GM12878 (cell line): ENCODE measurements at regions not wholly inside any gene's neighbourhood (a gene's known extent, or its start where the extent isn't known, plus 50 kb on each side); places are given as distances from the start of the nearest gene placed in this dataset.

Source experiments
- BCL3 ChIP-seq: IDR thresholded peaks from 2 replicates; pipeline ENCODE4 v1.6.1; 2011; ENCODE audit warnings: borderline replicate concordance, low read depth, mild to moderate bottlenecking, moderate library complexity, low read length; ENCODE audit not compliant: insufficient read depth, poor library complexity, severe bottlenecking
- CHD2 ChIP-seq: IDR thresholded peaks from 2 replicates; pipeline ENCODE4 v1.6.1; 2011; ENCODE audit warnings: low read depth, low read length, improper control_type of control experiment, borderline replicate concordance
- CREB1 ChIP-seq: IDR thresholded peaks from 2 replicates; pipeline ENCODE4 v1.6.1; 2012; ENCODE audit warnings: low read depth, mild to moderate bottlenecking, inconsistent platforms
- CREM ChIP-seq: IDR thresholded peaks from 2 replicates; pipeline ENCODE4 v1.6.1; 2014; ENCODE audit warnings: antibody characterized with exemption, low read depth
- E2F8 ChIP-seq: fragments of 450-650 bp; IDR thresholded peaks from 2 replicates; pipeline ENCODE4 v1.6.1; 2018; ENCODE audit warnings: mild to moderate bottlenecking, low read depth, moderate library complexity; ENCODE audit not compliant: partially characterized antibody
- EED ChIP-seq: sonication (generic); IDR thresholded peaks from 2 replicates; pipeline ENCODE4 v1.6.1; 2016; ENCODE audit warnings: antibody characterized with exemption, low read depth
- GATAD2B ChIP-seq: fragments of 450-650 bp; conservative IDR thresholded peaks from 2 replicates; pipeline ENCODE4 v1.6.1; 2017; ENCODE audit warnings: low read depth, mild to moderate bottlenecking, moderate library complexity
- HCFC1 ChIP-seq: fragments of 150-350 bp; IDR thresholded peaks from 2 replicates; pipeline ENCODE4 v1.6.1; 2014; ENCODE audit warnings: low read length
- IKZF2 ChIP-seq, 2 experiments: fragments of 450-650 bp; IDR thresholded peaks; 2 replicates each; pipeline ENCODE4 v1.6.1; 2017; ENCODE audit warnings: mild to moderate bottlenecking in 2 of 2, moderate library complexity in 2 of 2
- MEF2A ChIP-seq: IDR thresholded peaks from 2 replicates; pipeline ENCODE4 v1.6.1; 2011; ENCODE audit warnings: low read depth, mild to moderate bottlenecking, low read length, moderate library complexity; ENCODE audit not compliant: insufficient read depth
- MXI1 ChIP-seq: fragments of 150-350 bp; IDR thresholded peaks from 2 replicates; pipeline ENCODE4 v1.6.1; 2011; ENCODE audit warnings: low read depth, mild to moderate bottlenecking, inconsistent platforms, low read length, improper control_type of control experiment
- MYB ChIP-seq: fragments of 150-350 bp; IDR thresholded peaks from 2 replicates; pipeline ENCODE4 v1.6.1; 2014; ENCODE audit warnings: mild to moderate bottlenecking, low read depth, low read length, borderline replicate concordance
- POLR2A ChIP-seq: IDR thresholded peaks from 2 replicates; pipeline ENCODE4 v1.6.1; 2011; ENCODE audit warnings: low read depth, mild to moderate bottlenecking, low read length
- POLR2AphosphoS5 ChIP-seq: IDR thresholded peaks from 2 replicates; pipeline ENCODE4 v1.6.1; 2011; ENCODE audit warnings: mild to moderate bottlenecking, low read length, inconsistent platforms
- RBBP5 ChIP-seq: fragments of 200-600 bp; sonication (generic); conservative IDR thresholded peaks from 2 replicates; pipeline ENCODE4 v1.6.1; 2016
- SIX5 ChIP-seq: IDR thresholded peaks from 2 replicates; pipeline ENCODE4 v1.6.1; 2011; ENCODE audit warnings: mild to moderate bottlenecking, low read depth, low read length, moderate library complexity; ENCODE audit not compliant: severe bottlenecking
- SMAD5 ChIP-seq: IDR thresholded peaks from 2 replicates; pipeline ENCODE4 v1.6.1; 2016; ENCODE audit warnings: antibody characterized with exemption, low read depth
- SPI1 ChIP-seq: IDR thresholded peaks from 2 replicates; pipeline ENCODE4 v1.6.1; 2011; ENCODE audit warnings: low read depth, mild to moderate bottlenecking, low read length, moderate library complexity, borderline replicate concordance; ENCODE audit not compliant: insufficient read depth
- TAF1 ChIP-seq: IDR thresholded peaks from 2 replicates; pipeline ENCODE4 v1.6.1; 2011; ENCODE audit warnings: mild to moderate bottlenecking, low read depth, low read length, borderline replicate concordance
- TCF12 ChIP-seq: IDR thresholded peaks from 2 replicates; pipeline ENCODE4 v1.6.1; 2011; ENCODE audit warnings: low read depth, mild to moderate bottlenecking, low read length
- TF ChIP-seq, protein P1 (sequence below): fragments of 450-650 bp; conservative IDR thresholded peaks from 2 replicates; pipeline ENCODE4 v1.6.1; 2017; ENCODE audit warnings: mild to moderate bottlenecking, moderate library complexity

- TF ChIP-seq EED, result peak; percentile 71; the same call in 1 of the 2 replicates
- TF ChIP-seq POLR2AphosphoS5, result peak; percentile 80
- no peak for TF ChIP-seq E2F8
- peak; percentile 94 for TF ChIP-seq BCL3
- TF ChIP-seq TCF12, result peak; percentile 74
- TF ChIP-seq, protein P1, sequence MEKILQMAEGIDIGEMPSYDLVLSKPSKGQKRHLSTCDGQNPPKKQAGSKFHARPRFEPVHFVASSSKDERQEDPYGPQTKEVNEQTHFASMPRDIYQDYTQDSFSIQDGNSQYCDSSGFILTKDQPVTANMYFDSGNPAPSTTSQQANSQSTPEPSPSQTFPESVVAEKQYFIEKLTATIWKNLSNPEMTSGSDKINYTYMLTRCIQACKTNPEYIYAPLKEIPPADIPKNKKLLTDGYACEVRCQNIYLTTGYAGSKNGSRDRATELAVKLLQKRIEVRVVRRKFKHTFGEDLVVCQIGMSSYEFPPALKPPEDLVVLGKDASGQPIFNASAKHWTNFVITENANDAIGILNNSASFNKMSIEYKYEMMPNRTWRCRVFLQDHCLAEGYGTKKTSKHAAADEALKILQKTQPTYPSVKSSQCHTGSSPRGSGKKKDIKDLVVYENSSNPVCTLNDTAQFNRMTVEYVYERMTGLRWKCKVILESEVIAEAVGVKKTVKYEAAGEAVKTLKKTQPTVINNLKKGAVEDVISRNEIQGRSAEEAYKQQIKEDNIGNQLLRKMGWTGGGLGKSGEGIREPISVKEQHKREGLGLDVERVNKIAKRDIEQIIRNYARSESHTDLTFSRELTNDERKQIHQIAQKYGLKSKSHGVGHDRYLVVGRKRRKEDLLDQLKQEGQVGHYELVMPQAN, result no peak
- TF ChIP-seq SMAD5, result 0 out of 2 replicates have a peak, but pooled peaks have one; percentile 32
- peak; percentile 41; the same call in 1 of the 2 replicates for TF ChIP-seq TAF1
- TF ChIP-seq POLR2A, result peak; percentile 39; the same call in 1 of the 2 replicates
- TF ChIP-seq MEF2A, result peak; percentile 66; the same call in 1 of the 2 replicates
- TF ChIP-seq CREB1, result peak; percentile 53; the same call in 1 of the 2 replicates
- no peak for TF ChIP-seq SIX5
- TF ChIP-seq RBBP5, result no peak
- peak; percentile 76 for TF ChIP-seq SPI1
- peak; percentile 59; the same call in 1 of the 2 replicates for TF ChIP-seq CREM
- 0 out of 2 replicates have a peak, but pooled peaks have one; percentile 13 for TF ChIP-seq GATAD2B
- no peak for TF ChIP-seq HCFC1
- peak; percentile 48 to 53 for TF ChIP-seq IKZF2 (IDR thresholded peaks at IDR 0.05)
- peak; percentile 33; the same call in 1 of the 2 replicates for TF ChIP-seq CHD2
- TF ChIP-seq MXI1, result no peak
- TF ChIP-seq MYB, result 0 out of 2 replicates have a peak, but pooled peaks have one; percentile 20
Observed at GRCh38 chr9:1938675-1939170, 76.4 kb upstream of the SMARCA2 start (continued).
